Fibroblast of mammary gland (primary cell): ENCODE measurements at regions not wholly inside any gene's neighbourhood (a gene's known extent, or its start where the extent isn't known, plus 50 kb on each side); places are given as distances from the start of the nearest gene placed in this dataset.

Source experiments
- DNase-seq: peaks from one replicate; pipeline ENCODE4 v3.0.0-alpha.2; 2010; ENCODE audit warnings: low read depth
- H3K4me3 ChIP-seq: 2 replicates; pipeline ENCODE4 v1.5.1; 2011; ENCODE audit warnings: low read depth, mild to moderate bottlenecking, low read length, moderate library complexity; ENCODE audit not compliant: control insufficient read depth
- TF ChIP-seq, protein P1 (sequence below): conservative IDR thresholded peaks from 2 replicates; pipeline ENCODE4 v1.5.1; 2011; ENCODE audit warnings: low read depth, low read length, inconsistent platforms; ENCODE audit not compliant: control insufficient read depth, insufficient read depth

DNA sequence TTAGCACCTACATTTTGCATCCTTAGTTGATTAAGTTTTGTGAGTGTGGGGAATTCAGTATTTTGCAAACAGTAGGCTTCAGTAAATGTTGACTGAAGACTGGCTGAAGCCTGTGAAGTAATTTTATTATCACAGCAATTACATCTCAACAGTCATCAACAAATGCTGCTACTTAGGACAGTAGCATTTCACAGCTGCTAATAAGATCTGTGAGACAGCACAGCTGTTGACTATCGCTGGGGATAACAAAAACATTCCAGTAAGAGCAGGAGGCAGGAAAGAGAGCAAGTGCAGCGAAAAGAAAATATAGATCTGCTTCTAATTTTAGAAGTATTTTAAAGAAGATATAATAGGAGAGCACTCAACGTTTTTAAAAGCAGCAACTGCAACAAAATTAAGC lies 117.3 kb upstream of the FGF10 start:
- H3K4me3 ChIP-seq: no peak overlapping the region
- DNase-seq: no peak
- TF ChIP-seq, protein P1, sequence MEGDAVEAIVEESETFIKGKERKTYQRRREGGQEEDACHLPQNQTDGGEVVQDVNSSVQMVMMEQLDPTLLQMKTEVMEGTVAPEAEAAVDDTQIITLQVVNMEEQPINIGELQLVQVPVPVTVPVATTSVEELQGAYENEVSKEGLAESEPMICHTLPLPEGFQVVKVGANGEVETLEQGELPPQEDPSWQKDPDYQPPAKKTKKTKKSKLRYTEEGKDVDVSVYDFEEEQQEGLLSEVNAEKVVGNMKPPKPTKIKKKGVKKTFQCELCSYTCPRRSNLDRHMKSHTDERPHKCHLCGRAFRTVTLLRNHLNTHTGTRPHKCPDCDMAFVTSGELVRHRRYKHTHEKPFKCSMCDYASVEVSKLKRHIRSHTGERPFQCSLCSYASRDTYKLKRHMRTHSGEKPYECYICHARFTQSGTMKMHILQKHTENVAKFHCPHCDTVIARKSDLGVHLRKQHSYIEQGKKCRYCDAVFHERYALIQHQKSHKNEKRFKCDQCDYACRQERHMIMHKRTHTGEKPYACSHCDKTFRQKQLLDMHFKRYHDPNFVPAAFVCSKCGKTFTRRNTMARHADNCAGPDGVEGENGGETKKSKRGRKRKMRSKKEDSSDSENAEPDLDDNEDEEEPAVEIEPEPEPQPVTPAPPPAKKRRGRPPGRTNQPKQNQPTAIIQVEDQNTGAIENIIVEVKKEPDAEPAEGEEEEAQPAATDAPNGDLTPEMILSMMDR: no peak

DNA sequence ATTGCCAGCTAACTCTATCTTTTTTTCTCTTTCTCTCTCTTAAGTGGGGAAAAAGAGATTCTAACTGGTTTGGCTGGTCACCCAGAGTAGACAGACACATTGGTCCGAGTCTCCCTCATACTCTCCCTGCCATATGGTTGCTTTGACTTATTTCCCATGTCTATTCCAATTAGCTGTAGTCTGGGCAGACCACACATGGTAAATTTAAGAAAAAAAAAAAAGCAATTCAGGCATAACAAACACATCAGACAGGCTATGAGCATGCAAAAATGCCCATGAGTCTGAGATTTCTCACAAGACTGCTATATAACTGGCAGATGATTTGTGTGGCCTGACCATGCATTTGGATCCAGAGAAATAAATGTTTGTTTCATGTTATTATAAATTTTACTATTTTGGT lies 110.2 kb upstream of the FGF10 start:
- DNase-seq: no peak
- H3K4me3 ChIP-seq: no peak overlapping the region
- TF ChIP-seq, protein P1: no peak

DNA sequence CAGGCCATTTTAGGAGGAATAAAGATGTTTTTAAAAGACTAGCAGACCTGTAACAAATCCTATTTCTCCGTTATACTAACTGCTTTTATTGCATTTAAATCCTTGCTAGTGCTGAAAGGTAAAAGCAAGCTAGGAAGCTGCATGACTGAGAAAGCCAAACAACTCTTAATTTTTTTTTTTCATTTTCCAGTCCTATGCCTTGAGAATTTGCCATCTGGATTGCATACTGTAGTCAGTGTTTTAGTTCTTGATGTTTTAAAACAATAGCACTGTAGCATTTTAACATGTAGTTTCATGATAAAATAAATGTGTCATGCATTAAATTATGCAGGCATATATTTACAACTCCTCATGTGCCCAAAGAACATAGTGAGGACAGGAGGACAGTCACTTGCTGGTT lies 108.4 kb upstream of the FGF10 start:
- TF ChIP-seq, protein P1: no peak
- DNase-seq: no peak
- no peak overlapping the region for H3K4me3 ChIP-seq

DNA sequence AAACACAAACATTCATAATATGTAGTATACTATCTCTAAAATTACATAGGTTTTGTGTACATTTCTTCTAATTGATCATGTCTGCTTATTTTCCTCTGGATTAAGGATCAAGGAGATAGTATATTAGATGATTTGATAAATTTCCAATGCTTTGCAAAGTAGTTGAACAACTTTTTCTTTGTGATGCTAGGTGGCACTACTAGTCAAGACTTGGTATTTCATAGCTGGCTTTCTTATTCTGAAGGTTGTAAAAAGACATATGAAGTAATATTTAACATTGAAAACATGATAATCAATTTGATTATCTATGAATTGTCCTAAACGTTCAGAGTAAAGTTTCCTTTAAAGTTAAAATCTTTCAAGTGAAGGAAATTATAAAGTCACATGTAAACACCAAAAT lies 106.1 kb upstream of the FGF10 start:
- TF ChIP-seq, protein P1: peak; percentile 15
- DNase-seq: peak; percentile 18

DNA sequence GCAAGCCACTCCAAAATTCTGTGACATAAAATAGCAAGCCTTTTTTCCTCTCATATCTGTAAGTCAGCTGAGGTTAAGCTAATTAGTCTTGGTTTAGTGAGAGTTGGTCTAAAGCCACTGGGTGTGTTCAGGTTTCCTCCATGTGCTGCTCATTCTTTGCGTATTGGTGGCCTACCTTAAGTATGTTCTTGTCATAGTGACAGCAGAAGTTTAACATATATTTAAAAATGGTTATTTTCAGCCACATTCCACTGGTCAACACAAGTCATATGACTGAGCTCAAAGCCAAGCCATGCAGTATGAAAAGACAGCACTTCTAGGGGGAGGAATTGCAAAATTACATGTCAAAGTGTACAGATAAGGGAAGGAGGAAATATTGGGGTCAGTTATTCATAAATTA lies 100.5 kb upstream of the FGF10 start:
- TF ChIP-seq, protein P1: no peak
- no peak for DNase-seq
- no peak overlapping the region for H3K4me3 ChIP-seq

More for the DNA sequence above, 106.1 kb upstream of the FGF10 start:
- H3K4me3 ChIP-seq: no peak overlapping the region

DNA sequence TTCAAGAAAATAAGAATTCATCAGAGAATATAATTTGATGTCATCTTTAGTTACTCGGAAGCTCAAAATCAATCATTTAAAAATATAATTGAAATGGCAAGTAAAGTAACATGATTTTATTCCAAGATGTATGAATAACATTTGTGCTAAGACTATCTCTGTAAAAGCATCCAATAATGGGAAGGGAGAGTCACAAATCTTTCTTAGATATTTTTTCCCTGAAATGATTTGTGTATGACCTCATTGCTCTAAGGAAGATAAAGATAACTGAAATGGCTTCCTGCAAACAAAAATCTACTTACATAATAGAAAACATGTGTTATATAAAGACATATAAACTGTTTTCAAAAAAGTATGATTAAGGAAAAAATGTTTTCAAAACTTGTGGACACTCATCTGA lies 97.4 kb upstream of the FGF10 start:
- H3K4me3 ChIP-seq: no peak overlapping the region
- TF ChIP-seq, protein P1: no peak
- no peak for DNase-seq

DNA sequence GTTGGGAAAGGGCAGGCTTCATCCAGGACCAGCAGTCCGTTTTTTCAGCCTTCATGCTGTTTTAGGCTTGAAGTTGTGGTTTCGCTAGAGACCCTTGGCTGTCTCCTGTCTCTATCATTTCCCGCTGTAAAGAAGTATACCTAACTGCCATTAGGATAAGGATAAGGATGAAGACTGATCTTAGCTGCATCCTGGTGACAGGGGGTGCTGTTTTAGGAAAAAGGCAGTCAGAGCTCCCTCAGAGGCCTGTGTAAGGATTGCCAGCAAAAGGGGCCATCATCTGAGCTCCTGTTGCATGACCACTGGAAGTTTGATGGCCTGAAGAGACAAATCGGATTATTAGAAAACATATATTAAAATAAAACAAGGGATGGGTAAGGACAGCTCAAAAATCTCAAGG lies 64.8 kb upstream of the FGF10 start:
- TF ChIP-seq, protein P1: no peak
- no peak for DNase-seq
- H3K4me3 ChIP-seq: no peak overlapping the region
